WTC11 (cell line): ENCODE measurements at regions not wholly inside any gene's neighbourhood (a gene's known extent, or its start where the extent isn't known, plus 50 kb on each side); places are given as distances from the start of the nearest gene placed in this dataset.

Experiments used
- TCF7 ChIP-seq: sonication (generic); formaldehyde crosslinking; IDR thresholded peaks from 2 replicates; pipeline ENCODE4 v1.8.0; 2022; ENCODE audit warnings: mild to moderate bottlenecking, low read depth, missing genetic modification reagents, moderate library complexity
- ZBTB21 ChIP-seq: sonication (generic); formaldehyde crosslinking; IDR thresholded peaks from 2 replicates; pipeline ENCODE4 v1.8.1; 2023; ENCODE audit warnings: mild to moderate bottlenecking, missing genetic modification reagents, borderline replicate concordance
- TF ChIP-seq, protein P1 (sequence below): fragments of 200-600 bp; IDR thresholded peaks from 2 replicates; pipeline ENCODE4 v1.8.0; 2022; ENCODE audit warnings: antibody characterized with exemption
- TF ChIP-seq, protein P2 (sequence below): sonication (generic); formaldehyde crosslinking; IDR thresholded peaks from 2 replicates; pipeline ENCODE4 v1.8.1; 2023; ENCODE audit warnings: mild to moderate bottlenecking, missing genetic modification reagents, moderate library complexity
- TF ChIP-seq, protein P3 (sequence below): sonication (generic); formaldehyde crosslinking; IDR thresholded peaks from 2 replicates; pipeline ENCODE4 v1.8.0; 2022; ENCODE audit warnings: mild to moderate bottlenecking, missing genetic modification reagents
- TF ChIP-seq, protein P4 (sequence below): sonication (generic); formaldehyde crosslinking; IDR thresholded peaks from 2 replicates; pipeline ENCODE4 v1.8.1; 2022; ENCODE audit warnings: missing genetic modification reagents, borderline replicate concordance

DNA sequence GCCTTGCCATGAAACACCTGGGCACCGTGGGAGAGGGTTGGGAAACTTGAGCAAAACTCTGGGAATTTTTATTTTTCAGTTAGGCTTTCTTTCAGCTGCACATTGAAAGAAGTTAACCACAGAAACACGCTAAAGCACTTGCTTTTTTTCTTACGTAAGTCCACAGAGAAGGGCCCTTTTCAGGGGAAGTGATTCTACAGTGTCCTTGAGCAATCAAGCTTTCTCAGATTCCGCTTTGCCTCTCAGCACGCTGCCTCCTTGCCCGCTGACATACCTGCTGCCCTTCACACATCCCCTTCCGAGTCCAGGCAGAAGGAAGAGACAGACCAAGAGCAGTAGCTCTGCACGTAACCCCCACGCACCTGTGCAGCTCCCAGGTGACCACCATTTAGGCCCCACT, 135.5 kb upstream of the MYT1L start:
- TF ChIP-seq, protein P1, sequence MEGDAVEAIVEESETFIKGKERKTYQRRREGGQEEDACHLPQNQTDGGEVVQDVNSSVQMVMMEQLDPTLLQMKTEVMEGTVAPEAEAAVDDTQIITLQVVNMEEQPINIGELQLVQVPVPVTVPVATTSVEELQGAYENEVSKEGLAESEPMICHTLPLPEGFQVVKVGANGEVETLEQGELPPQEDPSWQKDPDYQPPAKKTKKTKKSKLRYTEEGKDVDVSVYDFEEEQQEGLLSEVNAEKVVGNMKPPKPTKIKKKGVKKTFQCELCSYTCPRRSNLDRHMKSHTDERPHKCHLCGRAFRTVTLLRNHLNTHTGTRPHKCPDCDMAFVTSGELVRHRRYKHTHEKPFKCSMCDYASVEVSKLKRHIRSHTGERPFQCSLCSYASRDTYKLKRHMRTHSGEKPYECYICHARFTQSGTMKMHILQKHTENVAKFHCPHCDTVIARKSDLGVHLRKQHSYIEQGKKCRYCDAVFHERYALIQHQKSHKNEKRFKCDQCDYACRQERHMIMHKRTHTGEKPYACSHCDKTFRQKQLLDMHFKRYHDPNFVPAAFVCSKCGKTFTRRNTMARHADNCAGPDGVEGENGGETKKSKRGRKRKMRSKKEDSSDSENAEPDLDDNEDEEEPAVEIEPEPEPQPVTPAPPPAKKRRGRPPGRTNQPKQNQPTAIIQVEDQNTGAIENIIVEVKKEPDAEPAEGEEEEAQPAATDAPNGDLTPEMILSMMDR: no peak
- TF ChIP-seq, protein P2, sequence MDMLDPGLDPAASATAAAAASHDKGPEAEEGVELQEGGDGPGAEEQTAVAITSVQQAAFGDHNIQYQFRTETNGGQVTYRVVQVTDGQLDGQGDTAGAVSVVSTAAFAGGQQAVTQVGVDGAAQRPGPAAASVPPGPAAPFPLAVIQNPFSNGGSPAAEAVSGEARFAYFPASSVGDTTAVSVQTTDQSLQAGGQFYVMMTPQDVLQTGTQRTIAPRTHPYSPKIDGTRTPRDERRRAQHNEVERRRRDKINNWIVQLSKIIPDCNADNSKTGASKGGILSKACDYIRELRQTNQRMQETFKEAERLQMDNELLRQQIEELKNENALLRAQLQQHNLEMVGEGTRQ (CRISPR knock-in tag): no peak
- TF ChIP-seq, protein P3, sequence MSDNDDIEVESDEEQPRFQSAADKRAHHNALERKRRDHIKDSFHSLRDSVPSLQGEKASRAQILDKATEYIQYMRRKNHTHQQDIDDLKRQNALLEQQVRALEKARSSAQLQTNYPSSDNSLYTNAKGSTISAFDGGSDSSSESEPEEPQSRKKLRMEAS (CRISPR knock-in tag): no peak
- TF ChIP-seq, protein P4, sequence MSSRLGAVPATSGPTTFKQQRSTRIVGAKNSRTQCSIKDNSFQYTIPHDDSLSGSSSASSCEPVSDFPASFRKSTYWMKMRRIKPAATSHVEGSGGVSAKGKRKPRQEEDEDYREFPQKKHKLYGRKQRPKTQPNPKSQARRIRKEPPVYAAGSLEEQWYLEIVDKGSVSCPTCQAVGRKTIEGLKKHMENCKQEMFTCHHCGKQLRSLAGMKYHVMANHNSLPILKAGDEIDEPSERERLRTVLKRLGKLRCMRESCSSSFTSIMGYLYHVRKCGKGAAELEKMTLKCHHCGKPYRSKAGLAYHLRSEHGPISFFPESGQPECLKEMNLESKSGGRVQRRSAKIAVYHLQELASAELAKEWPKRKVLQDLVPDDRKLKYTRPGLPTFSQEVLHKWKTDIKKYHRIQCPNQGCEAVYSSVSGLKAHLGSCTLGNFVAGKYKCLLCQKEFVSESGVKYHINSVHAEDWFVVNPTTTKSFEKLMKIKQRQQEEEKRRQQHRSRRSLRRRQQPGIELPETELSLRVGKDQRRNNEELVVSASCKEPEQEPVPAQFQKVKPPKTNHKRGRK (CRISPR knock-in tag): no peak
- no peak for TF ChIP-seq TCF7 (CRISPR knock-in tag)
- TF ChIP-seq ZBTB21 (CRISPR knock-in tag): no peak
